ENCODE measurements at regions not wholly inside any gene's neighbourhood (a gene's known extent, or its start where the extent isn't known, plus 50 kb on each side); places are given as distances from the start of the nearest gene placed in this dataset.

GRCh38 chr17:77604973-77605313, 353.6 kb upstream of the TNRC6C start:
- no peak overlapping the region for H3K27ac ChIP-seq
- TF ChIP-seq, protein P1, sequence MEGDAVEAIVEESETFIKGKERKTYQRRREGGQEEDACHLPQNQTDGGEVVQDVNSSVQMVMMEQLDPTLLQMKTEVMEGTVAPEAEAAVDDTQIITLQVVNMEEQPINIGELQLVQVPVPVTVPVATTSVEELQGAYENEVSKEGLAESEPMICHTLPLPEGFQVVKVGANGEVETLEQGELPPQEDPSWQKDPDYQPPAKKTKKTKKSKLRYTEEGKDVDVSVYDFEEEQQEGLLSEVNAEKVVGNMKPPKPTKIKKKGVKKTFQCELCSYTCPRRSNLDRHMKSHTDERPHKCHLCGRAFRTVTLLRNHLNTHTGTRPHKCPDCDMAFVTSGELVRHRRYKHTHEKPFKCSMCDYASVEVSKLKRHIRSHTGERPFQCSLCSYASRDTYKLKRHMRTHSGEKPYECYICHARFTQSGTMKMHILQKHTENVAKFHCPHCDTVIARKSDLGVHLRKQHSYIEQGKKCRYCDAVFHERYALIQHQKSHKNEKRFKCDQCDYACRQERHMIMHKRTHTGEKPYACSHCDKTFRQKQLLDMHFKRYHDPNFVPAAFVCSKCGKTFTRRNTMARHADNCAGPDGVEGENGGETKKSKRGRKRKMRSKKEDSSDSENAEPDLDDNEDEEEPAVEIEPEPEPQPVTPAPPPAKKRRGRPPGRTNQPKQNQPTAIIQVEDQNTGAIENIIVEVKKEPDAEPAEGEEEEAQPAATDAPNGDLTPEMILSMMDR (conservative IDR thresholded peaks at IDR 0.05) = no peak

DNA sequence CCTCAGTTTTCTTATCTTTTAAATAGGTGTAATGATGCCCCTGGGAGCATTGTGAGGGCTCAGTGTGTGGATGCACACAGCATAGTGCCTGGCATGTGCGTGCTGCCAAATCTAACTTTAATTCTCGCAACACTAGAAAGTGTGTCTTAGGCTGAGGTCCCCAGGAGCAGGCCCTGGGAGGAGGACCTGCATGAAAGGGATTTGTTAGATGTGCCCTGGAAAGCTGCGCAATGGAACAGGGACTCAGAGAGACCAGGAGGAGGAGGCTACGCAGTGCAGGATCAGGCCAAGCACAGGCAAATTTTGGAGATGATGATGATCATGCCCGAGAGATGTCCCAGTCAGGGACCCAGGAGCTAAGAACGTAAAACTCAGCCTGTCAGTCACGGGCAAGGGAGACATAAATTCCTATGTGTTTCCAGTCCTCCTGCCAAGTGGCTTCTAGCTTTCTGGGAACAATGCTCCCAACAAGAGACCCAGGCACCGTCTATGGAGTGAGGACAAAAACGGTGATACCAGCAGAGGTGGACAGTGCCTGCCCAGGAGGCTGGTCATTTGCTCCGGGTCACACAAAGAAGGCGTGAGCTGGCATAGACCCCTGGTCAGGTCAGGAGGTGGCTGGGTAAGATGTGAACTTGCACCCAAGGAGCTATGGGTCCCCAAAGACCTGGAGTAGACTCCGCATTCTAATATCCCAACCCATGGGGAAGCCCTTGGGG, 352.2 kb upstream of the TNRC6C start:
- H3K27ac ChIP-seq = no peak overlapping the region
- TF ChIP-seq, protein P1 (conservative IDR thresholded peaks at IDR 0.05) = no peak

GRCh38 chr17:77606865-77607210, 351.7 kb upstream of the TNRC6C start:
- TF ChIP-seq, protein P1 (conservative IDR thresholded peaks at IDR 0.05) = no peak
- no peak overlapping the region for H3K27ac ChIP-seq

DNA sequence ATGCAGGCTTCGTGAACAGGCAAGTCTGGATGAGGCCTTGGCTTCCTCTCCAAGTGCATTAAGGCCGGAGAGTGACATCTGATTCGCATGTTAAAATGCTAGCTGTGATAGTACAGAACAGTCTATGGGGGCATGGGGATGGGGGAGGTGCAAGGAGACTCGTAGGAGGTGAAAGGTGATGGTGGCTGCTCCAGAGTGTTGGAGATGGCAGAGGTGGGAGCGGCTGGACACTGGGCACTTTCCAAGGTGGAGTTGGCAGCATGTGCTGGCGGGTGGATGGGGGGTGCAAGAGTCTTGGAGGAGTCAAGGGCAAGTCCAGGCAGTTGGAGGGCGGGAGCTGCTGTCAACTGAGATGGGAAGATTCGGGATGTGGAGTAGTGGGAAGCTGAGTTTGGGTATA, 350.9 kb upstream of the TNRC6C start:
- TF ChIP-seq, protein P1 (conservative IDR thresholded peaks at IDR 0.05) = no peak
- no peak overlapping the region for H3K27ac ChIP-seq

DNA sequence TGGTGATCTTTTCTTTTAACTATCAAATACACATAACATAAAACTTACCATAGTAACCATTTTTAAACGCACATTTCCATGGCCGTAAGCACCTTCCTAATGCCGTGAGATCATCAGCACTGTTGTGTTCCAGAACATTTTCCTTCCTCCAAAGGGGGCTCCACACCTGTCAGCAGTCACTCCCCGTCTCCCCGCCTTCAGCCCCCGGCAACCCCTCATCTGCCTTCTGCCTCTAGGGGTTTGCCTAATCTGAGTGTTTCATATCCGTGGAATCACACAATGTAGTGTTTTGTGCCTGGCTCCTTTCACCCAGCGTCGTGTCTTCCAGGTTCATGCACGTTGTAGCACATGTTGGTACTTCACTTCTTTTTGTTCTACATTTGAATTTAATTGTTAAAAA, 350.1 kb upstream of the TNRC6C start:
- H3K27ac ChIP-seq = no peak overlapping the region
- TF ChIP-seq, protein P1 (conservative IDR thresholded peaks at IDR 0.05) = no peak

GRCh38 chr17:77609553-77610517, 348.7 kb upstream of the TNRC6C start:
- TF ChIP-seq, protein P1 (conservative IDR thresholded peaks at IDR 0.05) = no peak
- peak overlapping the region; percentile 57 for H3K27ac ChIP-seq

GRCh38 chr17:77610518-77610893, 348.0 kb upstream of the TNRC6C start:
- peak overlapping the region; percentile 57 for H3K27ac ChIP-seq
- TF ChIP-seq, protein P1 (conservative IDR thresholded peaks at IDR 0.05) = no peak

Measured in VCaP (cell line).